ENCODE measurements at regions not wholly inside any gene's neighbourhood (a gene's known extent, or its start where the extent isn't known, plus 50 kb on each side); places are given as distances from the start of the nearest gene placed in this dataset.

- TF ChIP-seq EGR1 (IDR thresholded peaks at IDR 0.05; ENCODE audit: borderline replicate concordance, low read depth, low read length) = no peak
- no peak for TF ChIP-seq JUND (IDR thresholded peaks at IDR 0.05; ENCODE audit: low read length)
- no peak for TF ChIP-seq TBP (IDR thresholded peaks at IDR 0.05; ENCODE audit: low read depth, low read length)
- no peak for TF ChIP-seq RAD21 (IDR thresholded peaks at IDR 0.05 in 1 of 2, conservative IDR thresholded peaks at IDR 0.05 in 1 of 2; ENCODE audit: low read depth in 2 of 2, low read length in 2 of 2)
Measured at GRCh38 chr4:164060456-164060855, 566.0 kb downstream of the TMA16 start (continued).

All from H1 (cell line).